HEK293 (cell line): ENCODE measurements at regions not wholly inside any gene's neighbourhood (a gene's known extent, or its start where the extent isn't known, plus 50 kb on each side); places are given as distances from the start of the nearest gene placed in this dataset.

Experiments used
- CTCF ChIA-PET: fragments of 350-600 bp; formaldehyde crosslinking; extraction: SDS; loops from one replicate; lab custom pipeline; 2021; ENCODE audit warnings: antibody characterized with exemption; lab: Yijun Ruan, JAX
- POLR2A ChIA-PET: fragments of 300-600 bp; formaldehyde crosslinking; extraction: SDS; loops from one replicate; lab custom pipeline; 2020; ENCODE audit warnings: antibody characterized with exemption, inconsistent platforms; lab: Yijun Ruan, JAX
- H3K27ac ChIP-seq: fragments of 200-500 bp; sonication (Bioruptor generic); 2 replicates; pipeline ENCODE4 v1.5.1; 2014; ENCODE audit warnings: low read depth, low read length, control low read depth, inconsistent platforms; ENCODE audit errors: extremely low read depth
- H3K36me3 ChIP-seq, 2 experiments: fragments of 200-500 bp in 1 of 2; sonication (Bioruptor generic) in 1 of 2; 1 replicate in 1 of 2; 2 replicates in 1 of 2; pipeline ENCODE4 v1.5.1; 2014 to 2017; ENCODE audit warnings: inconsistent platforms in 2 of 2, low read length in 2 of 2; ENCODE audit not compliant: control insufficient read depth in 2 of 2, insufficient read depth in 1 of 2
- H3K4me1 ChIP-seq: fragments of 200-500 bp; sonication (Bioruptor generic); 2 replicates; pipeline ENCODE4 v1.5.1; 2014; ENCODE audit warnings: mild to moderate bottlenecking, low read length, inconsistent platforms; ENCODE audit not compliant: control insufficient read depth, insufficient read depth
- H3K4me3 ChIP-seq: 2 replicates; pipeline ENCODE4 v1.5.1; 2011; ENCODE audit warnings: low read depth, mild to moderate bottlenecking, control low read depth, low read length, moderate library complexity
- H3K9me3 ChIP-seq: fragments of 200-500 bp; sonication (Bioruptor generic); 2 replicates; pipeline ENCODE4 v1.5.1; 2014; ENCODE audit warnings: low read depth, low read length, inconsistent platforms; ENCODE audit not compliant: control insufficient read depth, insufficient read depth
- GLIS1 ChIP-seq: fragments of 450-650 bp; formaldehyde crosslinking; IDR thresholded peaks from 2 replicates; pipeline ENCODE4 v1.5.1; 2016; ENCODE audit warnings: missing biosample characterization, missing genetic modification characterization
- HOXD13 ChIP-seq: sonication (generic); formaldehyde crosslinking; IDR thresholded peaks from 2 replicates; pipeline ENCODE4 v1.8.0; 2022; ENCODE audit warnings: missing genetic modification reagents, borderline replicate concordance
- SP7 ChIP-seq: fragments of 450-650 bp; formaldehyde crosslinking; IDR thresholded peaks from 2 replicates; pipeline ENCODE4 v1.5.1; 2016; ENCODE audit warnings: missing biosample characterization, missing genetic modification characterization
- WT1 ChIP-seq: fragments of 450-650 bp; formaldehyde crosslinking; IDR thresholded peaks from 2 replicates; pipeline ENCODE4 v1.5.1; 2016; ENCODE audit warnings: missing biosample characterization, missing genetic modification characterization
- ZFP37 ChIP-seq: fragments of 450-650 bp; formaldehyde crosslinking; IDR thresholded peaks from 2 replicates; pipeline ENCODE4 v1.5.1; 2016; ENCODE audit warnings: missing biosample characterization, missing genetic modification characterization
- ZNF112 ChIP-seq: fragments of 450-650 bp; formaldehyde crosslinking; IDR thresholded peaks from 2 replicates; pipeline ENCODE4 v1.5.0; 2017; ENCODE audit warnings: missing biosample characterization, missing genetic modification characterization
- ZNF155 ChIP-seq: fragments of 450-650 bp; formaldehyde crosslinking; IDR thresholded peaks from 2 replicates; pipeline ENCODE4 v1.5.1; 2016; ENCODE audit warnings: missing biosample characterization, missing genetic modification characterization
- ZNF19 ChIP-seq: fragments of 450-650 bp; formaldehyde crosslinking; IDR thresholded peaks from 2 replicates; pipeline ENCODE4; 2016; ENCODE audit warnings: missing biosample characterization, missing genetic modification characterization, low read depth
- ZNF214 ChIP-seq: fragments of 450-650 bp; formaldehyde crosslinking; IDR thresholded peaks from 2 replicates; pipeline ENCODE4 v1.5.1; 2017; ENCODE audit warnings: missing biosample characterization, mild to moderate bottlenecking, missing genetic modification characterization, borderline replicate concordance
- ZNF404 ChIP-seq: fragments of 450-650 bp; formaldehyde crosslinking; IDR thresholded peaks from 2 replicates; pipeline ENCODE4 v1.5.1; 2017; ENCODE audit warnings: missing biosample characterization, missing genetic modification characterization
- ZNF629 ChIP-seq: fragments of 450-650 bp; formaldehyde crosslinking; IDR thresholded peaks from 2 replicates; pipeline ENCODE4 v1.5.1; 2017; ENCODE audit warnings: missing biosample characterization, missing genetic modification characterization
- ZNF677 ChIP-seq: fragments of 450-650 bp; IDR thresholded peaks from 2 replicates; pipeline ENCODE4 v1.5.0; 2018; ENCODE audit warnings: missing biosample characterization, mild to moderate bottlenecking, missing genetic modification characterization, moderate library complexity
- ZNF777 ChIP-seq: fragments of 450-650 bp; formaldehyde crosslinking; IDR thresholded peaks from 2 replicates; pipeline ENCODE4 v1.5.1; 2017; ENCODE audit warnings: missing biosample characterization, missing genetic modification characterization, borderline replicate concordance
- ZXDB ChIP-seq: fragments of 450-650 bp; formaldehyde crosslinking; IDR thresholded peaks from 2 replicates; pipeline ENCODE4 v1.5.1; 2016; ENCODE audit warnings: missing biosample characterization, missing genetic modification characterization
- TF ChIP-seq, protein P1 (sequence below): fragments of 450-650 bp; formaldehyde crosslinking; IDR thresholded peaks from 2 replicates; pipeline ENCODE4 v1.5.1; 2016; ENCODE audit warnings: missing biosample characterization, missing genetic modification characterization
- TF ChIP-seq, protein P2 (sequence below): fragments of 450-650 bp; formaldehyde crosslinking; IDR thresholded peaks from 2 replicates; pipeline ENCODE4 v1.5.1; 2017; ENCODE audit warnings: missing biosample characterization, missing genetic modification characterization
- TF ChIP-seq, protein P3 (sequence below): sonication (generic); formaldehyde crosslinking; IDR thresholded peaks from 2 replicates; pipeline ENCODE4 v1.8.1; 2022; ENCODE audit warnings: mild to moderate bottlenecking, moderate library complexity, missing genetic modification reagents

DNA sequence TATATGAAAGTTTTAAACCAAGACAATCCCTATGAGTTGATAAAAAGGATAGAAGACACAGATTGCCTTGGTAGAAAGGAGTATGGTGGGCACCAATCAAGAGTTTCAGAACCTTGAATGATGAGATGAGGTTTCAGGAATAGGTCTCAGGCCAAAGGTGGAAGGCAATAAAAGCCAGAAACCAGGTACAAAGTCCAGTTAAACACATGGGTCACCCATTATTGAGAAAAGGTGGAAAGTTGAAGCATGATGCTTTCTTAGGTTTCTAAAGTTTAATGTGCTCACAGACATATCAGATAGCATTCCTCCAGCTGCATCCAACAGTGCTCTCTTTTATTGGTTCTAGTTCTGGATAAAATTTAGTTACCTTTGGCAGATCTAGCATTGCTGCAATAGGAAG is 950.8 kb upstream of the SOX9 start:
- Histone ChIP-seq H3K4me3 (no peak overlapping the region), H3K27ac (no peak overlapping the region), H3K4me1 (peaks cover 8% of the 10 kb centered on the region), H3K9me3 (no peaks in the 10 kb centered on the region), H3K36me3 (no peaks in the 10 kb centered on the region)
- ChIA-PET CTCF (no interaction called here), POLR2A (no interaction called here)
- no peak for TF ChIP-seq HOXD13 (CRISPR knock-in tag)
- TF ChIP-seq, protein P1, sequence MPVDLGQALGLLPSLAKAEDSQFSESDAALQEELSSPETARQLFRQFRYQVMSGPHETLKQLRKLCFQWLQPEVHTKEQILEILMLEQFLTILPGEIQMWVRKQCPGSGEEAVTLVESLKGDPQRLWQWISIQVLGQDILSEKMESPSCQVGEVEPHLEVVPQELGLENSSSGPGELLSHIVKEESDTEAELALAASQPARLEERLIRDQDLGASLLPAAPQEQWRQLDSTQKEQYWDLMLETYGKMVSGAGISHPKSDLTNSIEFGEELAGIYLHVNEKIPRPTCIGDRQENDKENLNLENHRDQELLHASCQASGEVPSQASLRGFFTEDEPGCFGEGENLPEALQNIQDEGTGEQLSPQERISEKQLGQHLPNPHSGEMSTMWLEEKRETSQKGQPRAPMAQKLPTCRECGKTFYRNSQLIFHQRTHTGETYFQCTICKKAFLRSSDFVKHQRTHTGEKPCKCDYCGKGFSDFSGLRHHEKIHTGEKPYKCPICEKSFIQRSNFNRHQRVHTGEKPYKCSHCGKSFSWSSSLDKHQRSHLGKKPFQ (tag by site-specific recombination), result no peak
- TF ChIP-seq, protein P2, sequence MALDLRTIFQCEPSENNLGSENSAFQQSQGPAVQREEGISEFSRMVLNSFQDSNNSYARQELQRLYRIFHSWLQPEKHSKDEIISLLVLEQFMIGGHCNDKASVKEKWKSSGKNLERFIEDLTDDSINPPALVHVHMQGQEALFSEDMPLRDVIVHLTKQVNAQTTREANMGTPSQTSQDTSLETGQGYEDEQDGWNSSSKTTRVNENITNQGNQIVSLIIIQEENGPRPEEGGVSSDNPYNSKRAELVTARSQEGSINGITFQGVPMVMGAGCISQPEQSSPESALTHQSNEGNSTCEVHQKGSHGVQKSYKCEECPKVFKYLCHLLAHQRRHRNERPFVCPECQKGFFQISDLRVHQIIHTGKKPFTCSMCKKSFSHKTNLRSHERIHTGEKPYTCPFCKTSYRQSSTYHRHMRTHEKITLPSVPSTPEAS (tag by site-specific recombination), result no peak
- no peak for TF ChIP-seq ZNF112 (tag by site-specific recombination)
- TF ChIP-seq SP7 (tag by site-specific recombination), result no peak
- no peak for TF ChIP-seq ZNF155
- no peak for TF ChIP-seq ZNF677
- TF ChIP-seq WT1 (tag by site-specific recombination), result no peak

DNA sequence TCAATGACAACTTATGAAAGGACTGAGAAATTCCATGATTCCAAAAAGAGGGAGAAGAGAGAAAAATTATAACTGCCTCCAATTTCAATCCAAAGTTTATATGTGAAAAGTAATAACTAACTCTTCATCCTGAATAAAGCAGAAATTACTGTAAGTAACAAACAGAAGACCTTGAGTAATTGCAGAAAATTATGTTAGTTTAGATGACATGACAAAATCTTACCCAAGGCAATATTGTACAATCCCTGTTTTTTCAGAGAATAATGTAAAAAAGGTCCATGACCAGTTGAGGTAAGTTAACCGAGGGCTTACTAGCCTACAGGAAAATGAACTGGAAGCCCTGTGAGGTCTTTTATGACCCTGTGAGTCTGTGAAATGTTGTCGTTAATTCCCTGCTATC is 949.5 kb upstream of the SOX9 start:
- Histone ChIP-seq H3K4me3 (no peak overlapping the region), H3K36me3 (no peaks in the 10 kb centered on the region), H3K9me3 (no peaks in the 10 kb centered on the region), H3K4me1 (peaks cover 8% of the 10 kb centered on the region), H3K27ac (no peak overlapping the region)
- ChIA-PET CTCF (no interaction called here), POLR2A (no interaction called here)
- no peak for TF ChIP-seq ZNF629 (tag by site-specific recombination)
- TF ChIP-seq, protein P3, sequence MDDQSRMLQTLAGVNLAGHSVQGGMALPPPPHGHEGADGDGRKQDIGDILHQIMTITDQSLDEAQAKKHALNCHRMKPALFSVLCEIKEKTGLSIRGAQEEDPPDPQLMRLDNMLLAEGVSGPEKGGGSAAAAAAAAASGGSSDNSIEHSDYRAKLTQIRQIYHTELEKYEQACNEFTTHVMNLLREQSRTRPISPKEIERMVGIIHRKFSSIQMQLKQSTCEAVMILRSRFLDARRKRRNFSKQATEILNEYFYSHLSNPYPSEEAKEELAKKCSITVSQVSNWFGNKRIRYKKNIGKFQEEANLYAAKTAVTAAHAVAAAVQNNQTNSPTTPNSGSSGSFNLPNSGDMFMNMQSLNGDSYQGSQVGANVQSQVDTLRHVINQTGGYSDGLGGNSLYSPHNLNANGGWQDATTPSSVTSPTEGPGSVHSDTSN (CRISPR knock-in tag), result no peak
- TF ChIP-seq, protein P1 (tag by site-specific recombination), result no peak
- TF ChIP-seq GLIS1 (tag by site-specific recombination), result peak; percentile 37; the same call in 1 of the 2 replicates

DNA sequence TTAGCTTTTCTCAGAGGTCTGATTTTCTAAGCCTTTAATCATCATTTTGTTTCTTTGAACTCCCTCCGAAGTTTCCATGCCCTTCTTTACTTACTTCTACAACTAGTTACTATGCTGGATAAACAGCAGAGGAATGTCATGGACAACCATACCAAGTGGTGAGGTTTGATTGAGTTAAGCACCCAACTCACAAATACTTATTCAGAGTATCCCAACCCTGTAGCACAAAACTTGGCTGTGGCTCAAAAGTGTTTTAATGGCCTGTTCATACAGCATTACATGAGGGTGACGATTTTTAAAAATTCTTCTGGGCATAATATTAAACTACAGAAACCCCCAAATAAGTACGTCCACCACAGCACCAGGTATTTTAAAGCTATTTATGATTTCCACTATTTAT is 946.8 kb upstream of the SOX9 start:
- TF ChIP-seq ZNF19 (tag by site-specific recombination), result no peak
- no peak for TF ChIP-seq ZNF777 (tag by site-specific recombination)
- no peak for TF ChIP-seq ZFP37 (tag by site-specific recombination)
- no peak for TF ChIP-seq ZXDB
- TF ChIP-seq ZNF214 (tag by site-specific recombination), result no peak
- no peak for TF ChIP-seq ZNF404 (tag by site-specific recombination)
- TF ChIP-seq, all 188 proteins: peak for 0
- H3K4me1 ChIP-seq, result peaks cover 12% of the 10 kb centered on the region
- CTCF ChIA-PET, result interaction anchor here (1.1 kb wide), 1 partner anchor 10 kb away, joined by 3 read pairs; no protein-coding TSS in a partner anchor
- H3K36me3 ChIP-seq, result no peaks in the 10 kb centered on the region
- H3K4me3 ChIP-seq, result no peak overlapping the region
- no peak overlapping the region for H3K27ac ChIP-seq
- POLR2A ChIA-PET, result no interaction called here
- H3K9me3 ChIP-seq, result no peaks in the 10 kb centered on the region
